Smooth muscle cell (in vitro differentiated cells): ENCODE measurements at regions not wholly inside any gene's neighbourhood (a gene's known extent, or its start where the extent isn't known, plus 50 kb on each side); places are given as distances from the start of the nearest gene placed in this dataset.

Experiments
- DNase-seq: peaks from one replicate; lab custom pipeline; 2025; ENCODE audit not compliant: unreplicated experiment; lab: John Stamatoyannopoulos, UW
- H2AFZ ChIP-seq: fragments of 200-600 bp; sonication (generic); 2 replicates; pipeline ENCODE4 v1.6.0; 2016; ENCODE audit warnings: antibody characterized with exemption, low read depth, mild to moderate bottlenecking
- H3F3A ChIP-seq: fragments of 200-600 bp; sonication (generic); 2 replicates; pipeline ENCODE4 v1.6.0; 2017; ENCODE audit warnings: antibody characterized with exemption, low read depth
- H3K27ac ChIP-seq: fragments of 200-600 bp; sonication (generic); 2 replicates; pipeline ENCODE4 v1.5.1; 2016; ENCODE audit warnings: low read depth, mild to moderate bottlenecking
- H3K27me3 ChIP-seq: fragments of 200-600 bp; sonication (generic); 2 replicates; pipeline ENCODE4 v1.6.1; 2016; ENCODE audit warnings: low read depth, mild to moderate bottlenecking
- H3K36me3 ChIP-seq: fragments of 200-600 bp; sonication (generic); 2 replicates; pipeline ENCODE4 v1.5.1; 2016; ENCODE audit warnings: low read depth
- H3K4me1 ChIP-seq: fragments of 200-600 bp; sonication (generic); 2 replicates; pipeline ENCODE4 v1.5.1; 2016; ENCODE audit warnings: low read depth
- H3K4me2 ChIP-seq: fragments of 200-600 bp; sonication (generic); 2 replicates; pipeline ENCODE4 v1.6.0; 2016; ENCODE audit warnings: mild to moderate bottlenecking
- H3K4me3 ChIP-seq: fragments of 200-600 bp; sonication (generic); 2 replicates; pipeline ENCODE4 v1.5.1; 2016; ENCODE audit warnings: mild to moderate bottlenecking
- H3K79me2 ChIP-seq: fragments of 200-600 bp; sonication (generic); 2 replicates; pipeline ENCODE4 v1.6.0; 2016; ENCODE audit warnings: low read depth, mild to moderate bottlenecking
- H3K9ac ChIP-seq: fragments of 200-600 bp; sonication (generic); 2 replicates; pipeline ENCODE4 v1.6.0; 2016; ENCODE audit warnings: low read depth
- H3K9me3 ChIP-seq: fragments of 200-600 bp; sonication (generic); replicated peaks from 2 replicates; pipeline ENCODE4 v1.5.1; 2016; ENCODE audit warnings: low read depth
- H4K20me1 ChIP-seq: fragments of 200-600 bp; sonication (generic); 2 replicates; pipeline ENCODE4 v1.6.0; 2016; ENCODE audit warnings: low read depth
- WGBS: methylation state at CpG from one replicate; pipeline ENCODE4 v1.1.7; 2016; ENCODE audit warnings: low lambda C conversion rate; 5-methylcytosine and 5-hydroxymethylcytosine counted together
- TF ChIP-seq, protein P1 (sequence below): fragments of 200-600 bp; sonication (generic); IDR thresholded peaks from 2 replicates; pipeline ENCODE4 v1.5.1; 2017; ENCODE audit warnings: borderline replicate concordance, mild to moderate bottlenecking, antibody characterized with exemption; ENCODE audit not compliant: insufficient read depth, poor library complexity, severe bottlenecking

DNA sequence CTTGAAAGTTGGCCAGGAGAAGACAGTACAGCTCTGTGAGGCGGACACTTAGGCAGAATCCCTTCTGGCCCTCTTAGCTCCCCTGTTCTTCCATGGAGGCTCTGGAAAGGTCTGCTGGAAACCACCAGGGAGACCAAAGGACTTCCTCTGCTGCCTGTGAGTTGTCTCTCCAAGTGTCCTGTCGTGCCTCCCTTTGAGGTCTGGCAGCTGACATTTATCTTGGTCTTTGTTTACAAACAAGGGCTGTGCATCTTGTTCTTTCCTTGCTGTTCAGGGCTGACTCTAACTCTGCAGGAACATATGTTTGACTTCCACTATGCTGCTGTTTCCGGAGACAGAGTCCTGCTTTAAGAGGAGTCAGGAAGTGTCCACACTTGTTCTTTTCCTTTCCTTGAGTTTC, 159.9 kb upstream of the FRMD6 start:
- Histone ChIP-seq H3K27me3 (no peaks in the 10 kb centered on the region), H3K9me3 (no peaks in the 10 kb centered on the region), H3K79me2 (no peaks in the 10 kb centered on the region), H3K4me3 (no peak overlapping the region), H4K20me1 (no peaks in the 10 kb centered on the region), H3K4me2 (peak overlapping the region; percentile 68), H3F3A (peaks cover 5% of the 10 kb centered on the region), H3K4me1 (no peaks in the 10 kb centered on the region), H2AFZ (peak overlapping the region; percentile 65), H3K9ac (no peak overlapping the region), H3K36me3 (no peaks in the 10 kb centered on the region), H3K27ac (peak overlapping the region; percentile 82)
- DNase-seq = no peak
- WGBS = 63% methylated on average over 3 of the region's 3 CpGs
- TF ChIP-seq, protein P1, sequence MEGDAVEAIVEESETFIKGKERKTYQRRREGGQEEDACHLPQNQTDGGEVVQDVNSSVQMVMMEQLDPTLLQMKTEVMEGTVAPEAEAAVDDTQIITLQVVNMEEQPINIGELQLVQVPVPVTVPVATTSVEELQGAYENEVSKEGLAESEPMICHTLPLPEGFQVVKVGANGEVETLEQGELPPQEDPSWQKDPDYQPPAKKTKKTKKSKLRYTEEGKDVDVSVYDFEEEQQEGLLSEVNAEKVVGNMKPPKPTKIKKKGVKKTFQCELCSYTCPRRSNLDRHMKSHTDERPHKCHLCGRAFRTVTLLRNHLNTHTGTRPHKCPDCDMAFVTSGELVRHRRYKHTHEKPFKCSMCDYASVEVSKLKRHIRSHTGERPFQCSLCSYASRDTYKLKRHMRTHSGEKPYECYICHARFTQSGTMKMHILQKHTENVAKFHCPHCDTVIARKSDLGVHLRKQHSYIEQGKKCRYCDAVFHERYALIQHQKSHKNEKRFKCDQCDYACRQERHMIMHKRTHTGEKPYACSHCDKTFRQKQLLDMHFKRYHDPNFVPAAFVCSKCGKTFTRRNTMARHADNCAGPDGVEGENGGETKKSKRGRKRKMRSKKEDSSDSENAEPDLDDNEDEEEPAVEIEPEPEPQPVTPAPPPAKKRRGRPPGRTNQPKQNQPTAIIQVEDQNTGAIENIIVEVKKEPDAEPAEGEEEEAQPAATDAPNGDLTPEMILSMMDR = no peak

DNA sequence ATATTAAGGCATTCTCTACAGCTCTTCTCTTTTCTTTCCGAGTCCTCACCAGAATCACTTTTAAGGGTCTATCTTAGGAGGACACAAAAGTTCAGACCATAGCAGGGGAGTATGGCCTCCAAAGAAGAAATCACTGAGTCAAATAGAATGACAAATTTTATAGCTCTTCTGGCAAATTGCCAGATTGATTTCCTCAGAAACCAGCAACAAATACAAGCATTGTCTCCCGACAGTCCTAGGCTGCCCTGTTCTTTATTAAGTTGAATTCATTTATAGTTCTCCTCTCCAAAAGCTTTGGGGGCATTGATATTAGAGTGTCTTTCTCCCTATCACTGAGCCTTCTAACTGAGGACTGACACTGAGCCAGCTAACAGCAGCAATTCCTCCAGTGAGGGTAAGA, 156.4 kb upstream of the FRMD6 start:
- TF ChIP-seq, protein P1 = no peak
- Histone ChIP-seq H3K4me3 (no peak overlapping the region), H2AFZ (no peak overlapping the region), H3K4me2 (no peak overlapping the region), H3K79me2 (no peaks in the 10 kb centered on the region), H3K27me3 (no peaks in the 10 kb centered on the region), H3K36me3 (no peaks in the 10 kb centered on the region), H3K9me3 (no peaks in the 10 kb centered on the region), H3K27ac (no peak overlapping the region), H3F3A (no peaks in the 10 kb centered on the region), H3K4me1 (no peaks in the 10 kb centered on the region), H3K9ac (no peak overlapping the region), H4K20me1 (no peaks in the 10 kb centered on the region)
- WGBS = 93% methylated on average over 2 of the region's 2 CpGs
- no peak for DNase-seq

DNA sequence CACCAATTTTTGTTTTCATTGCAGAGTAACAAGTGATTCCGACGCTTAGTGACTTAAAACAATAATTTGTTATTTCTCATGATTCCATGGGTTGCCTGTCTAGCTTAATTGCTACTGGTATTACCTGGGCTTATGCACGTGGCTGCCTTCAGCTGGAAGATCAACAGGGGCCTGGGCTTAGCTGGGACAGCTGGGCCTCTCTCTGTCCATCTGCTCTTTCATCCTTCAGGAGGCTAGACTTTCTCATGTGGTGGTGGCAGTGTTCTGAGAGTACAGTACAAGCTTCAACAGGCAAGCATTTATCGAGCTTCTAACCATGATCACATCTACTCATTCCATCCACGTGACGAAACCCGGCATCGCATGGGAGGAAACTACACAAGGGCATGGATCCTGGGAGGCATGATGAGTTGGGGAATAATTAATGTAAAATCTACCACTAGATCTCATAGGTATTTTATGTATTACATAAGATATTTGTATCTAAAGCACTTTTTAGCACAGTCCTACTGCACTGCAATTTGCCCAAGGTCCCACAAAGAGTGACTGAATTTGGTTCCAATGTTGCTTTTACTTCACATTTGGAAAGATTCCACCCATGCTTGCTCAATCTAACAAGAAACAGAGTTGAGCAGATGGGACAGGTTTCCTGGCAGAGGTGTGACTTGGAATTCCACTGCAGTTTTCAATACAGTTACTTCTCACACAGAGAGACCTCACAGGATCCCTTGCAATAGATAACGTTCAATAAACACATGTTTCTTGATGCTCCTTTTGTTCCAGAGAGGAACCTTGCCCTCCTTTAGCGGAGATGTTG, 153.1 kb upstream of the FRMD6 start:
- Histone ChIP-seq H3K27ac (no peak overlapping the region), H3K4me2 (no peak overlapping the region), H3K36me3 (no peaks in the 10 kb centered on the region), H4K20me1 (no peaks in the 10 kb centered on the region), H3K79me2 (peaks cover 4% of the 10 kb centered on the region), H3K4me1 (no peaks in the 10 kb centered on the region), H3F3A (no peaks in the 10 kb centered on the region), H3K9ac (no peak overlapping the region), H2AFZ (no peak overlapping the region), H3K27me3 (no peaks in the 10 kb centered on the region), H3K9me3 (no peaks in the 10 kb centered on the region), H3K4me3 (no peak overlapping the region)
- TF ChIP-seq, protein P1 = no peak
- no peak for DNase-seq
- WGBS = 90% methylated on average over 10 of the region's 10 CpGs

DNA sequence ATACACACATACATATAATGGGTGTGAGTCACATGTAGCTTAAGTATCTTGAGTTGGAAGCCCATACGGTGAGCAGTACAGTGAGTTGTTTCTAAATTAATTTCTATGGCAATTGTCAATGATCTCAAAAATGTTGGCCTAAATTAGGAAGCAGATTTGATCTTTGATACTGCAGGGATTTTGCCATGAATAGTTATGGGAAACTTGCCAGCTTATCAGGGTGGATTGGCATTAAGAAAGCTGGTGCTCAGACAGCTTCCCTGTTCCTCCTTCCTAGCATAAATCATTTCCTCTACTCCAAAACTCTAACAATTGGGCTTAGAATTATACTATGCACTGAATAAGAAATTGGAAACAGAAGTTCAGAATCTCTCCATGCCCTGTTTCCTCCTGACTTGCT, 150.9 kb upstream of the FRMD6 start:
- Histone ChIP-seq H3K9me3 (no peaks in the 10 kb centered on the region), H3K27me3 (no peaks in the 10 kb centered on the region), H3K4me1 (no peaks in the 10 kb centered on the region), H3K79me2 (peaks cover 4% of the 10 kb centered on the region), H3K4me2 (no peak overlapping the region), H4K20me1 (no peaks in the 10 kb centered on the region), H3F3A (no peaks in the 10 kb centered on the region), H3K36me3 (no peaks in the 10 kb centered on the region), H3K27ac (no peak overlapping the region), H3K4me3 (no peak overlapping the region), H3K9ac (no peak overlapping the region), H2AFZ (no peak overlapping the region)
- 89% methylated on average over 1 of the region's 1 CpG for WGBS
- TF ChIP-seq, protein P1 = no peak
- DNase-seq = no peak
